H9 (cell line): ENCODE measurements at regions not wholly inside any gene's neighbourhood (a gene's known extent, or its start where the extent isn't known, plus 50 kb on each side); places are given as distances from the start of the nearest gene placed in this dataset.

Experiments
- DNase-seq: peaks from one replicate; pipeline ENCODE4 v3.0.0-alpha.2; 2017
- H2AFZ ChIP-seq: one replicate; pipeline ENCODE4 v1.6.1; 2013; ENCODE audit warnings: mild to moderate bottlenecking, low read length, control low read depth, moderate library complexity
- H2AK5ac ChIP-seq: 2 replicates; pipeline ENCODE4 v1.6.1; 2013; ENCODE audit warnings: low read length, control low read depth, mixed read lengths; ENCODE audit not compliant: insufficient read length
- H2BK120ac ChIP-seq: one replicate; pipeline ENCODE4 v1.6.1; 2013; ENCODE audit warnings: low read depth, mild to moderate bottlenecking, low read length, control low read depth, inconsistent platforms; ENCODE audit not compliant: poor library complexity, severe bottlenecking
- H2BK12ac ChIP-seq: 2 replicates; pipeline ENCODE4 v1.6.1; 2013; ENCODE audit warnings: low read length, control low read depth, mixed read lengths, low read depth; ENCODE audit not compliant: insufficient read length
- H2BK15ac ChIP-seq: 2 replicates; pipeline ENCODE4 v1.6.1; 2013; ENCODE audit warnings: low read depth, low read length, control low read depth
- H2BK20ac ChIP-seq: one replicate; pipeline ENCODE4 v1.6.1; 2013; ENCODE audit warnings: low read depth, mild to moderate bottlenecking, low read length, control low read depth, inconsistent platforms; ENCODE audit not compliant: poor library complexity, severe bottlenecking
- H2BK5ac ChIP-seq: 2 replicates; pipeline ENCODE4 v1.6.1; 2013; ENCODE audit warnings: low read length, control low read depth, mixed read lengths; ENCODE audit not compliant: insufficient read length
- H3K14ac ChIP-seq: 2 replicates; pipeline ENCODE4 v1.6.1; 2013; ENCODE audit warnings: low read length, control low read depth; ENCODE audit not compliant: insufficient read depth
- H3K18ac ChIP-seq: 2 replicates; pipeline ENCODE4 v1.6.1; 2013; ENCODE audit warnings: low read depth, mild to moderate bottlenecking, mixed read lengths, low read length, control low read depth; ENCODE audit not compliant: insufficient read length
- H3K23ac ChIP-seq: 2 replicates; pipeline ENCODE4 v1.6.1; 2013; ENCODE audit warnings: low read length, control low read depth, mixed read lengths, low read depth; ENCODE audit not compliant: insufficient read length
- H3K23me2 ChIP-seq: 2 replicates; pipeline ENCODE4 v1.6.1; 2013; ENCODE audit warnings: low read depth, mild to moderate bottlenecking, mixed read lengths, low read length, control low read depth; ENCODE audit not compliant: insufficient read length, poor library complexity, severe bottlenecking
- H3K27ac ChIP-seq: 2 replicates; pipeline ENCODE4 v1.5.1; 2013; ENCODE audit warnings: low read length, control low read depth, mixed read lengths, low read depth; ENCODE audit not compliant: insufficient read length
- H3K27me3 ChIP-seq: 2 replicates; pipeline ENCODE4 v1.6.1; 2013; ENCODE audit warnings: low read length, control low read depth, inconsistent platforms; ENCODE audit not compliant: insufficient read depth
- H3K4ac ChIP-seq: 2 replicates; pipeline ENCODE4 v1.6.1; 2013; ENCODE audit warnings: low read depth, mild to moderate bottlenecking, control low read depth, inconsistent platforms, low read length, moderate library complexity
- H3K4me1 ChIP-seq: 2 replicates; pipeline ENCODE4 v1.6.1; 2013; ENCODE audit warnings: low read length, control low read depth, inconsistent platforms; ENCODE audit not compliant: insufficient read depth
- H3K4me2 ChIP-seq: 2 replicates; pipeline ENCODE4 v1.6.1; 2013; ENCODE audit warnings: low read length, control low read depth, mixed read lengths; ENCODE audit not compliant: insufficient read length, insufficient read depth
- H3K56ac ChIP-seq: 2 replicates; pipeline ENCODE4 v1.6.1; 2013; ENCODE audit warnings: low read depth, mild to moderate bottlenecking, mixed read lengths, low read length, control low read depth; ENCODE audit not compliant: insufficient read length
- H3K79me1 ChIP-seq: 2 replicates; pipeline ENCODE4 v1.6.1; 2013; ENCODE audit warnings: low read depth, mild to moderate bottlenecking, moderate library complexity, low read length, control low read depth, inconsistent platforms; ENCODE audit not compliant: insufficient read depth, poor library complexity, severe bottlenecking
- H3K79me2 ChIP-seq: 2 replicates; pipeline ENCODE4 v1.6.1; 2013; ENCODE audit warnings: low read length, control low read depth, inconsistent platforms; ENCODE audit not compliant: insufficient read depth
- H3K9ac ChIP-seq: 2 replicates; pipeline ENCODE4 v1.6.1; 2013; ENCODE audit warnings: low read length, control low read depth, mixed read lengths; ENCODE audit not compliant: insufficient read length; ENCODE audit errors: extremely low read depth
- H3K9me3 ChIP-seq: one replicate; pipeline ENCODE4 v1.6.1; 2013; ENCODE audit warnings: low read depth, low read length, inconsistent platforms; ENCODE audit not compliant: control insufficient read depth
- H3T11ph ChIP-seq: one replicate; pipeline ENCODE4 v1.6.1; 2013; ENCODE audit warnings: mild to moderate bottlenecking, low read length, control low read depth, inconsistent platforms
- H4K20me1 ChIP-seq: one replicate; pipeline ENCODE4 v1.6.1; 2013; ENCODE audit not compliant: control insufficient read depth, insufficient read length, insufficient read depth
- H4K5ac ChIP-seq: 2 replicates; pipeline ENCODE4 v1.6.1; 2013; ENCODE audit warnings: low read depth, mild to moderate bottlenecking, mixed read lengths, low read length, control low read depth; ENCODE audit not compliant: insufficient read length
- H4K8ac ChIP-seq: replicated peaks from 2 replicates; pipeline ENCODE4 v1.6.1; 2013; ENCODE audit warnings: low read length, control low read depth, mixed read lengths, low read depth; ENCODE audit not compliant: insufficient read length
- H4K91ac ChIP-seq: 2 replicates; pipeline ENCODE4 v1.6.1; 2013; ENCODE audit warnings: low read depth, mild to moderate bottlenecking, moderate library complexity, mixed read lengths, low read length, control low read depth; ENCODE audit not compliant: insufficient read length
- H3K27ac Mint-ChIP-seq, 3 experiments: 2 replicates in 2 of 3; 3 replicates in 1 of 3; pipeline ENCODE4 v1.8.0; 2020 to 2021; ENCODE audit warnings: mixed read lengths in 3 of 3, mild to moderate bottlenecking in 1 of 3, moderate library complexity in 1 of 3
- H3K27me3 Mint-ChIP-seq: 2 replicates; pipeline ENCODE4 v1.8.0; 2021; ENCODE audit warnings: low read depth, mild to moderate bottlenecking, moderate library complexity, mixed read lengths
- H3K36me3 Mint-ChIP-seq, 3 experiments: 2 replicates in 2 of 3; 3 replicates in 1 of 3; pipeline ENCODE4 v1.8.0; 2020 to 2021; ENCODE audit warnings: low read depth in 3 of 3, mixed read lengths in 3 of 3; ENCODE audit not compliant: insufficient read depth in 1 of 3
- H3K4me1 Mint-ChIP-seq, 2 experiments: 2 replicates each; pipeline ENCODE4 v1.8.0; 2020; ENCODE audit warnings: mixed read lengths in 2 of 2
- H3K4me3 Mint-ChIP-seq, 2 experiments: 2 replicates in 1 of 2; 3 replicates in 1 of 2; pipeline ENCODE4 v1.8.0; 2020 to 2021; ENCODE audit warnings: mild to moderate bottlenecking in 2 of 2, mixed read lengths in 2 of 2, moderate library complexity in 1 of 2
- H3K9me3 Mint-ChIP-seq, 2 experiments: 2 replicates in 1 of 2; 3 replicates in 1 of 2; pipeline ENCODE4 v1.8.0; 2020; ENCODE audit warnings: mild to moderate bottlenecking in 2 of 2, mixed read lengths in 2 of 2, moderate library complexity in 1 of 2
- WGBS: extraction: QIAGEN DNeasy Blood & Tissue Kit; methylation state at CpG from one replicate; pipeline ENCODE4 v1.1.7; 2013; ENCODE audit warnings: missing lambda C conversion rate, low lambda C conversion rate, mixed read lengths; ENCODE audit not compliant: insufficient read length; ENCODE audit errors: extremely low coverage; 5-methylcytosine and 5-hydroxymethylcytosine counted together
- TF ChIP-seq, protein P1 (sequence below): fragments of 200-600 bp; sonication (generic); conservative IDR thresholded peaks from 3 replicates; pipeline ENCODE4 v1.8.0; 2021; ENCODE audit warnings: antibody characterized with exemption, mild to moderate bottlenecking

DNA sequence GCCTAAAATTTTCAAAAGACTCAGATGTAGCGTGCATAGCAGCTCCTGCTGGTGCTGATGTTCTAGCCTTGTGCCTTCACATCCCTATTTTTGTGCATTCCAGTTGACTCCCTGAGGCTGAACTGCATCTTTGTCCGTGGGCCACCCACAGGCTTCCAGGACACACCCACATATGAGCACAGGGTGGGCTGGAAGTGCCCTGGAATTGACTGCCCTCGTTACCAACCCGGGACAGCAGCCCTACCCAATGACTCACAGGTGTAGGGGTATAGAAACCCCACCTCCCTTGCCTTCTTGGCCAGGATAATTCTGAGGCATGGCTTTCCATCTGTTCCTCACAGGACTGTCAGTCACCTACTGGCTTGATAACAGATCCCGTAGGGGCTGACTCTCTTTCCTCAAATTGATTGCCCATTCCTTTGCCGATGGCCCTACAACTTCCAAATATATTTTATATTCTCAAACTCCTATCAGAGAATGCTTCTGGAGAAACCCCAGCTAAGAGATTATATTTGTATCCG is 65.9 kb upstream of the CDH13 start:
- Histone ChIP-seq H2AFZ (no peak overlapping the region), H2BK12ac (no peak overlapping the region), H2BK120ac (no peak overlapping the region), H3K79me1 (no peaks in the 10 kb centered on the region), H3K27ac (no peak overlapping the region), H3K14ac (no peak overlapping the region; the same call in 1 of the 2 replicates), H3T11ph (no peak overlapping the region), H4K91ac (no peak overlapping the region), H3K23ac (no peak overlapping the region), H4K8ac (no peak overlapping the region), H2BK20ac (no peak overlapping the region), H3K56ac (no peak overlapping the region), H2BK15ac (no peak overlapping the region), H3K4ac (no peak overlapping the region), H3K18ac (no peak overlapping the region), H3K23me2 (no peaks in the 10 kb centered on the region), H2BK5ac (no peak overlapping the region), H3K27me3 (no peaks in the 10 kb centered on the region), H3K4me1 (no peaks in the 10 kb centered on the region), H3K79me2 (no peaks in the 10 kb centered on the region), H3K9ac (no peak overlapping the region), H3K9me3 (no peaks in the 10 kb centered on the region), H4K5ac (no peak overlapping the region), H3K4me2 (no peak overlapping the region), H2AK5ac (no peak overlapping the region), H4K20me1 (no peaks in the 10 kb centered on the region)
- Mint-ChIP-seq H3K27me3 (peaks cover 47% of the 10 kb centered on the region), H3K4me3 (no peak overlapping the region), H3K4me1 (peaks cover 7 to 10% of the 10 kb centered on the region in 2 experiments), H3K9me3 (peaks cover 15 to 19% of the 10 kb centered on the region in 2 experiments), H3K36me3 (peaks cover 0 to 8% (median 0%) of the 10 kb centered on the region in 3 experiments; a peak in 2 of 7 replicates), H3K27ac (no peak overlapping the region)
- TF ChIP-seq, protein P1, sequence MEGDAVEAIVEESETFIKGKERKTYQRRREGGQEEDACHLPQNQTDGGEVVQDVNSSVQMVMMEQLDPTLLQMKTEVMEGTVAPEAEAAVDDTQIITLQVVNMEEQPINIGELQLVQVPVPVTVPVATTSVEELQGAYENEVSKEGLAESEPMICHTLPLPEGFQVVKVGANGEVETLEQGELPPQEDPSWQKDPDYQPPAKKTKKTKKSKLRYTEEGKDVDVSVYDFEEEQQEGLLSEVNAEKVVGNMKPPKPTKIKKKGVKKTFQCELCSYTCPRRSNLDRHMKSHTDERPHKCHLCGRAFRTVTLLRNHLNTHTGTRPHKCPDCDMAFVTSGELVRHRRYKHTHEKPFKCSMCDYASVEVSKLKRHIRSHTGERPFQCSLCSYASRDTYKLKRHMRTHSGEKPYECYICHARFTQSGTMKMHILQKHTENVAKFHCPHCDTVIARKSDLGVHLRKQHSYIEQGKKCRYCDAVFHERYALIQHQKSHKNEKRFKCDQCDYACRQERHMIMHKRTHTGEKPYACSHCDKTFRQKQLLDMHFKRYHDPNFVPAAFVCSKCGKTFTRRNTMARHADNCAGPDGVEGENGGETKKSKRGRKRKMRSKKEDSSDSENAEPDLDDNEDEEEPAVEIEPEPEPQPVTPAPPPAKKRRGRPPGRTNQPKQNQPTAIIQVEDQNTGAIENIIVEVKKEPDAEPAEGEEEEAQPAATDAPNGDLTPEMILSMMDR, result no peak
- DNase-seq, result no peak
- WGBS, result no CpG with 5 or more reads among the region's 7 CpGs
